Kidney tubule cell (primary cell): ENCODE measurements at regions not wholly inside any gene's neighbourhood (a gene's known extent, or its start where the extent isn't known, plus 50 kb on each side); places are given as distances from the start of the nearest gene placed in this dataset.

Experiments used
- DNase-seq: peaks from one replicate; pipeline ENCODE4 v3.0.0-alpha.2; 2018; ENCODE audit warnings: low spot score

DNA sequence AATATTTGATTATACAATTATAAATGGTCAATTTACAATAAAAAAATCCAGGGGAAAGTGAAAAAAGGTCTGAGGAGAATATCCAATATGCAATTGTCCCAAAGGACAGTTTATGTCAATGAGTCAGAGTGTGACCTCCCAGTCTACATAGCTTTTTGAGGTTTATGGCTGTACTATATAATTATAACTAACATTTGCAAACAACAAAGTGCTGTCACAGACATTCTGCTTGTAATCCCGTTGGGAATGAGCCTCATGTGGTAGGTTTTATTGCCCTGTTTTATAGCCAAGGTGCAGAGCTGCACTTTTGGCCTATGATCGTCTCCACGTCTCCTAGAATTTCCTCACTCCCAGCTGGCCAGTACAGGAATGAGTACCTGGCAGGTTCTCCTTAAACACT, 103.8 kb downstream of the ADSS2 start:
- no peak for DNase-seq

DNA sequence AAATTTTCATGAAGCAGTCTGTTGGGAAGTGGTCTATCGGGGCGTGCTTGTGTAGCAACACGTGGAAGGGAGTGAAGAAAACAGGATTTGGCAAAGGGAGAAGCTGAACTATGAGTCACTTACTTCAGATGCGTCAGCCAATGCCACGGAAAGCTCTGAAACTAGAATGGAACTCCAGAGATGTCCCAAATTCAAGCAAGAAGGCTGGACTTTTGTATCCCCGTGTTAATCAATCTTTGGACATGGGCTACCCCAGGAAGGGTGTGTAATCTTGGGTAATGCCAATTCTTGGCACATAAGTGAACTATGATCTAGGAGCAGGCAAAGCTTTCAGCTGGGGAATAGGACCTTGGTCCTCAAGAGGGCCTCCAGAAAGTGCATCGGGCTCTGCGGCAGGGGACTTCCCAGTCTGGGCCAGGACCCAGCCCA, 102.6 kb downstream of the ADSS2 start:
- no peak for DNase-seq

DNA sequence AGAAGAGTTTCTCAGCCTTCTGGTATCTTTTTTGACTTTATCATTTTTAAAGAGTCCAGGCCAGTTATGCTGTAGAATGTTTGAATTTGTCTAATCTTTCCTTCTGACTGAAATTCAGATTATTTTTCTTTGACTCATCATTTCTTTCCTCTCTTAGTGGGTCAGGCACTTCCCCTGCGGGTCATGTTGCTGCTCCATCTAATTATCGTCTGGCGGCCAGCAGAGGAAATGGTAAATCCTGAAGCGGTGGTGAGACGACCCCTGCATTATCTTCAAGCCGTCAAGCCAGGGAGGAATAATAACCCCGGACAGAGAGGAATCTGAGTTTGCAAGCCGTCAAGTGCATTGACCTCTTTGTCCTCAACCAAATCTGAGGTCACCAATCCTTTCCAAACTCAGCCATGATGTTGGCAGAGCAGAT, 102.1 kb downstream of the ADSS2 start:
- DNase-seq: no peak

GRCh38 chr1:244350027-244350426, 101.7 kb downstream of the ADSS2 start:
- DNase-seq: no peak

GRCh38 chr1:244352156-244352830, 99.4 kb downstream of the ADSS2 start:
- peak; percentile 41 for DNase-seq

- peak; percentile 99 for DNase-seq
Measured at GRCh38 chr1:244353551-244354091, 98.1 kb downstream of the ADSS2 start.

GRCh38 chr1:244354810-244355278, 96.9 kb downstream of the ADSS2 start:
- DNase-seq: no peak

DNA sequence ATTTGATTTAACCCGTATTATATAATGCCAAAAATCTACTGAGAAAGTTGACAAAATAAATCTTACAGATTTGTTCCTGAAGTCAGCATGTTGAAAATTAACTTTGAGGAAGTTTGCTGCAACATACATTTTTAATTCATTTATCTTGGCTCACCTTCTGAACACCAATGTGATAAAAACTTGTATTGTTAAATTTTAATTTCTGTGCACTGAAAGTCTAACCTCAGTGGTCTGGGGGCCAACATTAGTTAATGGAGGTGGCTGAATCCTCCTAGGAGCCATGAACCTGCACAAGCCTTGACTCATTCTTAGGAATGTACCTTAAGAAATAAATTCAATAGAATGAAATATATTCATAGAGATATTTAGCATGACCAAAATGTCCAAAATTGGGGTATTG, 95.3 kb downstream of the ADSS2 start:
- peak; percentile 65 for DNase-seq
